ENCODE measurements at regions not wholly inside any gene's neighbourhood (a gene's known extent, or its start where the extent isn't known, plus 50 kb on each side); places are given as distances from the start of the nearest gene placed in this dataset.

GRCh38 chr5:143870362-143870761 lies 58.4 kb downstream of the HMHB1 start:
- no peaks in the 10 kb centered on the region for H3K9me3 ChIP-seq
- no peak for DNase-seq
- intact Hi-C loops (cut with DNase I), result no loop called here
- H3K27me3 ChIP-seq, result no peaks in the 10 kb centered on the region
- H3K4me3 ChIP-seq (replicated peaks in 1 of 3), result no peak overlapping the region
- H3K4me1 ChIP-seq, result peaks cover 14 to 25% of the 10 kb centered on the region in 2 donors
- peak overlapping the region in 2 of 3 donors; percentile 14 to 30 for H3K27ac ChIP-seq
- no peaks in the 10 kb centered on the region for H3K36me3 ChIP-seq
- 87 to 95% methylated on average over 1 of the region's 1 CpG for WGBS, 2 donors
- no peak for TF ChIP-seq POLR2A (IDR thresholded peaks at IDR 0.05)
- TF ChIP-seq, protein P1, sequence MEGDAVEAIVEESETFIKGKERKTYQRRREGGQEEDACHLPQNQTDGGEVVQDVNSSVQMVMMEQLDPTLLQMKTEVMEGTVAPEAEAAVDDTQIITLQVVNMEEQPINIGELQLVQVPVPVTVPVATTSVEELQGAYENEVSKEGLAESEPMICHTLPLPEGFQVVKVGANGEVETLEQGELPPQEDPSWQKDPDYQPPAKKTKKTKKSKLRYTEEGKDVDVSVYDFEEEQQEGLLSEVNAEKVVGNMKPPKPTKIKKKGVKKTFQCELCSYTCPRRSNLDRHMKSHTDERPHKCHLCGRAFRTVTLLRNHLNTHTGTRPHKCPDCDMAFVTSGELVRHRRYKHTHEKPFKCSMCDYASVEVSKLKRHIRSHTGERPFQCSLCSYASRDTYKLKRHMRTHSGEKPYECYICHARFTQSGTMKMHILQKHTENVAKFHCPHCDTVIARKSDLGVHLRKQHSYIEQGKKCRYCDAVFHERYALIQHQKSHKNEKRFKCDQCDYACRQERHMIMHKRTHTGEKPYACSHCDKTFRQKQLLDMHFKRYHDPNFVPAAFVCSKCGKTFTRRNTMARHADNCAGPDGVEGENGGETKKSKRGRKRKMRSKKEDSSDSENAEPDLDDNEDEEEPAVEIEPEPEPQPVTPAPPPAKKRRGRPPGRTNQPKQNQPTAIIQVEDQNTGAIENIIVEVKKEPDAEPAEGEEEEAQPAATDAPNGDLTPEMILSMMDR (IDR thresholded peaks at IDR 0.05), result no peak

GRCh38 chr5:143870871-143871632 lies 59.1 kb downstream of the HMHB1 start:
- no peak for DNase-seq
- TF ChIP-seq, protein P1 (IDR thresholded peaks at IDR 0.05), result no peak
- no peak for TF ChIP-seq POLR2A (IDR thresholded peaks at IDR 0.05)
- 85% methylated on average over 5 of the region's 5 CpGs for WGBS, 2 donors
- intact Hi-C loops (cut with DNase I), result no loop called here
- no peaks in the 10 kb centered on the region for H3K9me3 ChIP-seq
- peak overlapping the region in 2 of 3 donors; percentile 14 to 48 for H3K27ac ChIP-seq
- H3K4me3 ChIP-seq (replicated peaks in 1 of 3), result no peak overlapping the region
- H3K27me3 ChIP-seq, result no peaks in the 10 kb centered on the region
- no peaks in the 10 kb centered on the region for H3K36me3 ChIP-seq
- peaks cover 20 to 29% of the 10 kb centered on the region in 2 donors for H3K4me1 ChIP-seq

- intact Hi-C loops (cut with DNase I), result no loop called here
- DNase-seq, result no peak
- H3K36me3 ChIP-seq, result no peaks in the 10 kb centered on the region
- 81 to 88% methylated on average over 2 of the region's 2 CpGs for WGBS, 2 donors
- peak overlapping the region in 1 of 3 donors; percentile 48 for H3K27ac ChIP-seq
- H3K9me3 ChIP-seq, result no peaks in the 10 kb centered on the region
- H3K4me3 ChIP-seq (replicated peaks in 1 of 3), result no peak overlapping the region
- peaks cover 20 to 29% of the 10 kb centered on the region in 2 donors for H3K4me1 ChIP-seq
- no peaks in the 10 kb centered on the region for H3K27me3 ChIP-seq
- TF ChIP-seq, protein P1 (IDR thresholded peaks at IDR 0.05), result no peak
- no peak for TF ChIP-seq POLR2A (IDR thresholded peaks at IDR 0.05)
Measured at GRCh38 chr5:143871672-143872071, 59.7 kb downstream of the HMHB1 start.

- WGBS, 2 donors, result 15 to 24% methylated on average over 4 of the region's 4 CpGs
- H3K27me3 ChIP-seq, result no peaks in the 10 kb centered on the region
Measured at GRCh38 chr5:143874312-143874711, 62.4 kb downstream of the HMHB1 start.

DNA sequence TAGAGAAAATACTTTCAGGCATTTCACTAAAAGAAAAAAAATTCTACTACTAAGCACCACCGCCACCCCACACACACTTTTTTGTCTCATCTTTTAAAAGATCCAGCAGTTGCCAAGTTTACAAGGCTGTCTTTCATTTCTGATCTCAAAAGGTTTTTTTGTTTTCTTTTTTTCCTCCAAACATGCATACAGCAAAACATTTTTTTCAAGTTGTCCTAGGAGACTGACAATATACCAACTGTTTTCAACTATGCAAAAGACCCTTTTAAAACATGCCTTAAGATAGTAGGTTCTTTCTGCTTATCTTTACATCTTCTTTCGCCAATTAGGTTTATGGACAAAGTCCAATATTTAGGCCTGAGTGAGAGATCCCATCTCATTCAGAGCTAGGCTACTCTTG lies 65.2 kb downstream of the HMHB1 start:
- Histone ChIP-seq H3K4me1 (peaks cover 12 to 33% of the 10 kb centered on the region in 2 donors), H3K4me3 (replicated peaks in 1 of 3) (no peak overlapping the region), H3K27ac (no peak overlapping the region), H3K27me3 (no peaks in the 10 kb centered on the region), H3K36me3 (no peaks in the 10 kb centered on the region), H3K9me3 (no peaks in the 10 kb centered on the region)
- intact Hi-C loops (cut with DNase I), result no loop called here
- DNase-seq, result no peak
- TF ChIP-seq, protein P1 (IDR thresholded peaks at IDR 0.05), result no peak
- TF ChIP-seq POLR2A (IDR thresholded peaks at IDR 0.05), result no peak
- 94 to 96% methylated on average over 2 of the region's 2 CpGs for WGBS, 2 donors

More at GRCh38 chr5:143874312-143874711, 62.4 kb downstream of the HMHB1 start:
- H3K36me3 ChIP-seq, result no peaks in the 10 kb centered on the region
- H3K9me3 ChIP-seq, result no peaks in the 10 kb centered on the region
- H3K4me3 ChIP-seq (replicated peaks in 1 of 3), result no peak overlapping the region
- peak; percentile 82 to 85 for DNase-seq
- peaks cover 20 to 25% of the 10 kb centered on the region in 2 donors for H3K4me1 ChIP-seq
- intact Hi-C loops (cut with DNase I), result no loop called here
- H3K27ac ChIP-seq, result peak overlapping the region; percentile 42 to 78 (median 47)
- TF ChIP-seq, protein P1 (IDR thresholded peaks at IDR 0.05), result no peak
